Activated T-cell treated with anti-CD3 and anti-CD28 coated beads for 48 hours (primary cell): ENCODE measurements at regions not wholly inside any gene's neighbourhood (a gene's known extent, or its start where the extent isn't known, plus 50 kb on each side); places are given as distances from the start of the nearest gene placed in this dataset.
"Not testable (repeated sequence)": the region's sequence is repeated elsewhere in the genome, so short reads cannot be mapped to it uniquely, and the experiment has no call there.

Experiments used
- DNase-seq: peaks from one replicate; pipeline ENCODE4 v3.0.0-alpha.2; 2020; ENCODE audit warnings: low read depth

DNA sequence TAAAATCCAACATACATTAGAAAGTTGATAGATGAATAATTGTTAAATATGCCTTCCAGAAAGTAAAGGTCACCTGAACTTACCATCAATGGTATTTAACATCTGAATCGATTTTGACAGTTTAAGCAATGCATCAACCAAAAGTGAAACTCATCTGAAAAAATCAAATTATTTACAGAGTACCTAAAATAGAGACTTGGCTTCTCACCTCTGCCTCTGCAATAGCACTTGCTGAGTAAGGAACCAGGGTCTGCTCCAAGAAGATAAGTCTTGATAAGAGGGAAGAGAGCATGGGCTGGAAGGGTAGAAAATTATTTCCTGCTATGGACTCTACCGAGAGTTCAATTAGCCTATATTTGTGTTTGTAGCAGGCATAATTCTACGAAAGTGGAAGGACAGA, 868.3 kb downstream of the STIM2 start:
- DNase-seq, result no peak

DNA sequence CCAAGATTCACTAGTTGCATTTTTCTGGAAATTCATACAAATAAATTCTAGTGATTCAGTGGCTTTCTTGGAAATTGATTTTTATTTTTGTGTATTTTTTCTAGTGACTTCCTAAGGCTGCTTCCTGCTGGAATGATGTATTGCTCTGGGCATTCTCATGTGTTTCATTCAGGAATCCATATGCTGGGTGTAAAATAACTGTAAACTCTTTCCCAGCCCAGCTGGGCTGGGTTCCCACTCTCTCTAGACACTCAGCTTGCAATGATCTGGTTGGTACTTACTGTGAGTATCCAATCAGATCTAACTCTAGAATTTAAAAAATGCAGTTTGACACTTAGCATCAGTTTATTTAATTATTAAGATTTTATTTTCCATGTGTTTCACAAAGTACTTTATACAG, 882.2 kb downstream of the STIM2 start:
- no peak for DNase-seq

DNA sequence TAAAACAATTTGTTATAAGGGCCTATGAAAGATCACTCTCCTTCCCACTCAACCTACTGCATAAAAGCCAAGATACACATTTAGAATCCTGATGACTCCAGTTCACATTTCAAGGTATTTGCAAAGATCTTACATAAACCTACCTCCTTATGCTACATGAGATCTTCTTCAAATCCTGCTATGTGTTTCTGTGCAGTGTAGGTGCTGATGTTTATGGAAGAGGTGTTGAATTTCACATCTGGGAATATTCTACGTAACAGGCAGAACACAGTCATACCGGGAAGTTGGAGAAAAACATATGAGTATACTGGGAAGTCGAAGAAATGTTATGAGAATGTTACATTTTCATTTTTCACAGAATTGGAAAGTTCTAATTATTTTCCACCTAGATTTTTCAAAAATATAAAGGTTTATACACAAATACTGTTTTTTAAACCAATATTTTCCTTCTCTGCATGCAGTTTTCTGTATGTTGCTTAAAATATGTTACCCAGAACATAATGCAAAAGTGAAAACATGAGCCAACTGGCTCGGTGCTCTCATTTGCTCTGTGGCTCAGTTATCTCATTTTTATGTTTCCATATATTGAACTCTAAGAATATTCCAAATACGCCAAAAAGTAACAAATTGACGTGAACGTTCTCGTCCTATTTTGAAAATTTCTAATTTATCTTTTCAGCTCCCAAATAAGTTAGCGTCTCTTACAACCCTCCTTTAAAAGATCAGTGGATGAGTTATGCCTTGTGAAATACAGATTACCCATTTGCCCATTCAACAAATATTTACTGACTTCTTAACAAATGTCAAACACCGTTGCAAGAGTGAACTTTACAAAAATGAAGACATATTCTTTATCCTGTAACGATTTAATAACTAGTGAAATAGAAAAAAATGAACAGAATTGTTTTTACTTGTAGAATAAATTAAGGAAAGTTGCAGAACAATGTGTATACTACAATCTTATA, 899.3 kb downstream of the STIM2 start:
- no peak for DNase-seq

DNA sequence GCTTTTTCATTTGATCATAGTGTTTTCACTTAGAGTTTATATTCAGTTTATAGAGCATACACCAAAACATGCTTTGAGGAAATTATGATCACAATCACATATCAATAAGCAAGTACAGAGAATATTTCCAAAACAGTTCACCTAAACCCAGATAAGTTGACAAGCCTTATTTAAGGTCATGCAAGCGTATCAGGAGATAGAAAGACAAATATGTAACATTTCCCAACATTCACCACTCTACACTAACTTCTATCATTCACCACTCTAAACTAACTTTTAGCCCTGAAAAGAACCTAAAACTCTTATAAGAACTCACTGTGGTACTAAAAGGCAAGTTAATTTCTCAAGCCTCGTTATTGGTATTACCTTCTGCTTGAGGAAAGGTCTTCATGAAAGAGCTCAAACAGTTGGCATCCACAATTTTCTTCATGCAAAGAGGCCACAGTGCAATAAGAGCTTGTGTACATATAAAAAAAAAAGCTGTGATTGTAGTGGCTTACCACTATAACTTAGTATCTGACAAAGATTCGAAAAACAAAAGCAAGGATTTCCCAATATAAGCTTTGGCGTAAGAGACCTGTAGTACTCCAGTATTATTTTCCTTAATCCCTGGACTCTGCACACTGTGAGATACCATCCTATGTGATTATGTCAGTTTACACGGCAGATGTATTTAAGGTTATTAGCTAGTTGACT, 903.3 kb downstream of the STIM2 start:
- no peak for DNase-seq

DNA sequence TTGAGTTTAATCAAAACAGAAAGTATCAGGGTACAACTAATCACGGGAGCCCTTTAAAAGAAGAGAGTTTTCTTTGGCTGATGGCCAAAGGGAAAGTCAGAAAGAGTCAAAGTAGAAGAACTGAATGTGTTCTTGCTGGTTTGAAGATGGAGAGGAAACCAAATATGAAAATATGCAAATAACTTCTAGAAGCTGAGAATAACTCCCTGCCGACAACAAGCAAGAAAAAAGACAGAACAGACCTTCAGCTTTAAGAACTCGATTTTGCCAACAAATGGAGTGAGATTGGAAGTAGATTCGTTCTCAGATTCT, 903.8 kb downstream of the STIM2 start:
- DNase-seq, result no peak

DNA sequence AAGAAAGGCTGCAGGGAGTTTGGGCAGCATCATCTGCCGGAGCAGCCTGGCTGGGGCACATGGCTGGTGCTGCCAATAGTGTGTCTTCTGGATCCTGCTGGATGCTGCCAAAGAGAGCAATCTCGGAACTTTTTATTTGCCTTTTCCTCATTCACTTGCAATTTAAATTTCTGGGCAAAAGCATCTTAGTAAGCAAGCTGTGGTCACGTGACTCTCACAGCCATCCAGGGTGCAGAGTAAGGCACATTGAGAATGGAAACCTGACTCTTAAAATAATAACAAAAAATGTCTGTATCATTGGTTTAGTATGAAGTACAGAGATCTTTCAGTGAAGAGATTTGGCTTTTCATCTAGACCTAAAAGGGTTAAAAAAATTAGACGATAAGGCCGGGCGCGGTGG, 910.3 kb downstream of the STIM2 start:
- no peak for DNase-seq

DNA sequence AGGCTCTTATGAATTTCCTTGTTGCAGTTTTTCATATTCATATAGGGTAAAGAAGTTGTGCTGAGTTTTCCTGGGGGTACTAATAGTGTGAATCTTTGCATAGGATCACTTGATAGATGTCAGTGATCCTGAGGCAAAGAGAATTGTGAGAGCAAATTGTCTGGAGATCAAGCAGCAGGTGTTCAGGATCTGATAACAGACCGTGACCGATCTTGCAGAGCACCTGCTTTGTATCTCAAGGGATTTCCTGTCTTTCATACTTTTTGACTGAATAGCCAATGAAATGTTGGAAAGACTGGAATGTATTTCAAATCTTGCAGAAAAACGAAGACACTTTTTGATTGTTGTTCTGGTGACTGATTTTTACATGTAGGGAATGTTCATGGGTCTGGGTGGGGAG, 914.5 kb downstream of the STIM2 start:
- no peak for DNase-seq

DNA sequence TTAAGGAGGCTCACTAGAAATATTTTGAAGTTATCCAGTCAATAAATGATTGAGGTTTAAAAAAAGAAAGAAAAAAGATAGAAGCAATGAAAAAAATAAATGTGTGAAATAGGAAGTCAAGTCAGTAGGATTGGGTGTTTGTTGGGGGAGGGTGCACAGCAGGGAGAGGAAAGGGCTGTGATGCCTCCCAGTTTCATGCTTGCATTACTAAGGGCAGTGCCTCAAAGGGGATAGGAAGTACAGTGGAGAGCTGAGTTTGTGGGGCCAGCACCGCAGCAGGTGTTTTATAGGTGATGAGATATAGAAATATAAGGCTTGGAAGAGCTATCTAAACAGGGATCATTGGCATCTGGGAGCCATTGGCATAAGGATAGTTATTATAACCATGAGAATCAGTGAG, 919.2 kb downstream of the STIM2 start:
- DNase-seq, result no peak

DNA sequence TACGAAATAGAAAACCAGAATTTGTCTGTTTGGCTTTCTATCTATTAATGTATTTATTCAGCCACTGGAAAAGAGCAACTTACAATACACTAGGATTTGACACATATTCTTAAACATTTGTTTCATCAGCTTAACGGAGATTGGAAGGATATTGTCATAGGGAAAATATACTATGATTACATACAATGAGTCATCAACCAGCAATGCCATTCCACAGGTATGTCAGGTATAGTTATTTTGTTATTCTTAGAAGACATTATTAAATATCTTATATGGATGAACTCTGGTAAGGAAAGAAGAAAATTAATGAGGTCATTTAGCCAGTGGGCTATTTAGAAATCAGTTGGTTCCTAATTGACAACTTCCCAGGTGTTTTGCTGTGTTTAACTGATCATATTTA, 926.6 kb downstream of the STIM2 start:
- DNase-seq, result no peak

DNA sequence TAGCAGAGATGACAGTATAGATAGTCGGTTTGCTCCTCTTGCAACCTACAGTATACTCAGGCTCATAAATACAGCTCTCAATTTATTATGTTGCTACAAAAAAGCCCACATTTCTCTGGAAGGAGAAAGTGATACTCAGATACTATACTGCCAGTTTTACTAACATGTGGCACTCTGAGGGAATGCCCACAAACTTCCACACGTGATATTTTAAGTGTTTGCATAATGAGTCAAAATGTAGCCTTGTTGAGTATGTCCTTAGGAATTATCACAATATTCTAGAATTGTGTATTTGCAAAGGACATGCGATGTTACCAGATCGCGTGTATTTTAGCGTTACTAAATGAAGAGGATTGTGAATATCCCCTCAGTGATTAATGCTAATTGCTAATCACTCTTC, 929.1 kb downstream of the STIM2 start:
- no peak for DNase-seq

DNA sequence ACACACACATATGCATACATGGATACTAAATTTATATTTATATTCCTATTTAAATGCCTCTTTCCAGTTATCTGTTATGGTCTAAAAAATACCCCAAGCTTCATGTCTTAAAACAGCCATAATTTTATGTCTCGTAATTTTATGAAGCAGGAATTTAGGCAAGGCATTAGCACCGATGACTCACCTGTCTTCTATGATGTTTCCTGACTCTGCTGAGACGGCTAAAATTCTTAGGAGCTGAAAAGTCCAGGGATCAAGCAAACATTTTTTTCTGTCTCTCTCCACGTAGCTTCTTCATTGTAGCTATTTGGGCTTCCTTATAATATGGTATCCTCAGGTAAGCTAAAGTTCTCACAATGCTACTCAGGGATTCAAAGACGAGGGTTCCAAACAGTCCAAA, 930.3 kb downstream of the STIM2 start:
- DNase-seq, result no peak

DNA sequence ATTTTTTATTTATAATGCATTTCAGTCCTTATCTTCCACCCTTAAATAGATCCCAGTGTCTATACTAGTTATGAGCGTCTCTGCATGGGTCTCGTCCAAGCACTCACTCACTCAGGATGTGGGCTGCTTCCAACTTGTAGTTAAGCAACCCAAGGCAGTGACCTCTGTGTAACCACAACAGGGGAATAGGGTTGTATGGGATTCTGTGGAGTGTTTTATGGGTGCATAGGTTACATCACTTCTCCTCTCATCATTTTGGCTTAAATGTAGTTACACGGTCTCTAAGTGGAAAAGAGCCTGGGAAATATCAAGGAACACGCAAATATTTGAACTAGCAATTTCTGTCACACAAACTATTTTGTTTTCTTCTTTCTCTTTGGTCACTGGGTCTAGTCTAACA, 931.0 kb downstream of the STIM2 start:
- DNase-seq, result no peak

DNA sequence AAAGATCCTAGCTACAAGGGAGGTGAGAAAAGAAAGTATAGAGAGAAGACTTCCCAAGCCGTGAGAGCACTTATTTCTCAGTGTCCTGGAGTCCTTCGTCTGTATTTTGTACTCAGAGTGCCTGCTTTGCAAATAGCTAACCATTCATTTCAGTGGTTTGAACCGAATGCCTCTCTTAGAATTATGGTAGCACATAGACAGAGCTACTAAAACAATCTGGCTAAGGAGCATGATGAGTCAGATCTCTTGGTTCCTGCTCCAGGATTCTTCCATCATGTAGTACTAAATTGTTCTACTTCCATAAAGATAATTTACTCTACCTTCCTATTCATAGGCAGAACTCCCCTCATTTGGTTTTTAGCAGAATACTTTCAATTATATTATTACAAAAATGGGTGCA, 946.6 kb downstream of the STIM2 start:
- DNase-seq, result no peak

DNA sequence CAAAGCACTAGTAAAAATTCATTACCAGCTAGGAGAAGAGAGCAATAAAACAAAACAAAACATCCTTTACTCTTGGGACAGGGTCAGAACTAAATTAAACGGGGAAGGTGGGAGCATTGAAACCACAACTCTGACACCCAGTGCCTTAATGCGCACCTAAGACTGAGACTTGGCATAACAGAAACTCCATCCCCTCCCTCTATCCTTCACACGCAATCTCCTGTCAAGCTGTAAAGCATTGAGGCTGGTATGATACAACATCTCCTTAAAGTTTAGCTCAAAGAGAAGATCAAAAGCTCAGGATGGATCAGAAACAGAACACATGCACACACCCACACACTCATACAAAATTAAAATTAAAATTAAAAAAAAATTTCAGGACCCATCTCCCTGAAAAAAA, 951.3 kb downstream of the STIM2 start:
- DNase-seq, result no peak

DNA sequence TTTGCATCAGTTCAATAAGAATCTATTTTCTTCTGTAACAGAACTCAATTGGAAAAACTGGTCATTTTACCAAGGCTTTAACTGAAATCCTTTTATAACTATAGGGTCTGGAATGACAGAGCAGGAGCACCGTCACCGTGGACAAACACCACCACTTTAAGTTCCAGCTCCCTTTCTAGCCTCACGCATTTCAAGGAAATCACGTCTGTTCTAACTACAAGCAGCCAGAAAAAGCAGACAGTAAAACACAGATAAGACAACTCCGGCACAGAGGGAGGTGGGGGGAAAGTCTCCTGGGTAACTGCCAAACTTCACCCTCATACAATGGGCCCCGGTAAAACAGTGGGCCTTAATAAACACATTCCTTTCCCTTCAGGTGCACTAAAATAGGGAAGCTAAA, 952.6 kb downstream of the STIM2 start:
- not testable (repeated sequence) for DNase-seq

DNA sequence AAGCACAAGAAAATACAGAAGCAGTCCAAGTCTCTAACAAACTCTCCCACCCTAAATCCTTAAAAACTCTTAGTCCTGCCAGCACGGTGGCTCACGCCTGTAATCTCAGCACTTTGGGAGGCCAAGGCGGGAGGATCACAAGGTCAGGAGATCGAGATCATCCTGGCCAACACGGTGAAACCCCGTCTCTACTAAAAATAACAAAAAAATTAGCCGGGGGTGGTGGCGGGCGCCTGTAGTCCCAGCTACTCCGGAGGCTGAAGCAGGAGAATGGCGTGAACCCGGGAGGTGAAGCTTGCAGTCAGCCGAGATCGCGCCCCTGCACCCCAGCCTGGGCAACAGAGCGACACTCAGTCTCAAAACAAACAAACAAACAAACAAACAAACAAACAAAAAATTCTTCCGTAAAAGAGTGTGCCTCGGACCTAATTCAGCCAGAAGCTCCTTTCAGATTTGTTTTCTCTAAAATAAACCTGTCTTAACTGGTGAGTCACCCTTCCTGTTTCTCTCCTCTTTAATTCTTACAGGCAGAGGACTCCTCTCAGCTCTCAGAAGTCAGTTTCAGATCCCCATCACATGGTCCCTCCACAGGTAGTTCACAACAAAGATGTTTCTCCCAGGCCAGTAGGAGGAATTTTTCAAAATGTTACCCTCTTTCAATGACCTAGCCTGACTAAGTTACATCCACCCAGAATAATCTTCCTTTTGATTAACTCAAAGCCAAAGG, 953.2 kb downstream of the STIM2 start:
- not testable (repeated sequence) for DNase-seq

DNA sequence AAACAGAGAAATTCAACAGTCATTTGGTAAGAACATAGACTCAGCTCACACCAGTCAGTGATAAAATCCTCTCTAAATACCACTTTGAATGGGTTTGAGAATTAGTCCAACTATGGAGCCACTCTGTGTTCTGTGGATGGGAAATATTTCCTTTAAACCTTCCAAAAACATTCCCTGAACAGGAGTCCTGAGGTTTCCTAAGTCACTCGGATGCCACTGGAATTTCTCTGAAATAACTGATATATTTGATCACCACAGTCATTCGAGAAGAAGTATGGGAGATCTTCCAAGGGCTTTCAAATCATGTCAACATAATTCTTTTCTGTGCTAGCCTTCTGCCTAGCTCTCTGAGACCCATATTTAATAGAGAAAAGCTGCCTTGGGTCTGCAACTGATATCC, 958.6 kb downstream of the STIM2 start:
- no peak for DNase-seq

DNA sequence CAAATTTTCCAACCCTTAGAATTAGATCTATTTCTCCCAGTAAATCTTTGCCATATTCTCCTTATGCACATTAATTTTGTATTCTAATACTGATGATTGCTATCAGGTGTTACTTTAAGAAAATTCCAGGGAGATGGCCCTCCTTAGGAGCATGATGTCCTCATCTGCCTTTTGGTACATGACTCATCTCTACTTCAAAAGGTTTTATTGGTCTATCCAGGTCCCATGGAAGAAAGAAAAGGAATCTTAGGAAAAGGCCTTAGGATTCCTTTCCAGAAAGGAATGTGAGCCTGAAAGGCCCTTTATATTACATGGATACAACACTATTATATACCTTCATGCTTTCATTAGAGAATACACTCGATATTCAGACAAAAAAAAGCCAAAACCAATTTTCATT, 968.2 kb downstream of the STIM2 start:
- DNase-seq, result no peak

DNA sequence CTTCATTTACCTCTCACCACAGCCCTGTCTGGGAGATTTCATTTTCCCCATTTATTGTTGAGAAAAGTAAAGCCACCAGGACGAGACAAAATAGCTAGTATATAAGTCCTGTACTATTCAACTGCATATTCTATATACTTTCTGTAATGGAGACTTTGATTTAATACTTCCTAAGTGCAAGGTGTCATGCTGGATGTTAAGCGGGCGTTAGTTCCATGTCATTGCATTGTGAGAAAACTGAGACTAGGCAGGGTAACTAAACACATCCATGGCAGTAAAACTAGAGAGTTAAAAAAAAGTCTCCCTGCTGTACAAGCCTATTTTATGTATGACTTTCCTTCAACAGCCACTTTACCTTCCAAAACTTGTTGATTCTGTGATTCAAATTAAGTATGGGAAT, 969.6 kb downstream of the STIM2 start:
- DNase-seq, result no peak

DNA sequence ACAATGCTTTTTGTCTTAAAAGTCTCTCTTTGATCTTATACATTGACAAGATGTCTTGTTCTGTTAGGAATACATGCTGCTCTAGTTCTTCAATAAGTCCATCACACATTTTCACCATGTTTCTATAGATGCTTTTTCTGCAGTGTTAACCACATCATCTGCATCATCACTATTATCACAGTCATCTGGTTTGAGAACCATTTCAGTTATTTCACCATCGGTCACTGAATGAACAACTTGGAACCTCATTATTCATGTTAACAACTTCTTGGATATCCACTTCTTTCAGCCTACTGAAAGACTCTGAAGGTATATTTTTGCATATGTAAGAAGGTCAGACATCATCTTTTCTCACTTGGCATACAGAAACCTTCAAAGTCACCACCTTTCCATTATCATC, 975.2 kb downstream of the STIM2 start:
- DNase-seq, result no peak

DNA sequence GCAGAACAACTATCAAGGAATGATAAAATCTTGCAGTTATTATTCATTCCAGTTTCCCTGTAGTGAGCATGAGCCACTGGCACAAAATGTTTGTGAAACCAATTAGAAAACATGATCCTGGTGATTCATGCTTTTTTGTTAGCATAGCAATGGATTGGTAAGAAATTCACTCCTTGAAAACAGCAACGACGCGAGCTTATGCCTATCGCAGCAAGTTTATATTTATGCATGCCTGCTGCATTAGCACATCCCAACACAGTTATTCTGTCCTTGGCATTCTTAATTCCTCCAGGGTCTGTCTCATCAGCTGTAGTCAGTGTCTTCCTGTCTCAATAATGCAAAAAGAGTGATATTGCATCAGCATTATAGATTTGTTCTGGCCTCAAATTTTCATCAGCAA, 975.9 kb downstream of the STIM2 start:
- DNase-seq, result no peak

DNA sequence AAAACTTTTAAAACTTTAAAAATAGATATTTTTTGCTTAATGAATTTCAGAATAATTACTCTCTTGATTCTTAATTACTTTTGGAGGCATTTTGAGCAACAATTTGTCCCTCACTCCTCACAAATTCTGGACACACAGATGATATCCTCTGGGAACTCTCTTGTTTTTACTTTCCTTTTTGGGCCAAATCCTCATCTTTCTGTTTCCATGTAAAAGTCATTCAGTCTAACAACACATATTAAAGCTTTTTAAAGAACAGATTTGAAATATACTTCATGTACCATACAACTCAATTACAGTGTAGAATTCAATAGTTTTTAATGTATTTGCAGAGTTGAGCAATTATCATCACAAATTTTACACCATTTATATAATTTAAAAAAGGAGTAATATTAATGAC, 983.1 kb downstream of the STIM2 start:
- no peak for DNase-seq

DNA sequence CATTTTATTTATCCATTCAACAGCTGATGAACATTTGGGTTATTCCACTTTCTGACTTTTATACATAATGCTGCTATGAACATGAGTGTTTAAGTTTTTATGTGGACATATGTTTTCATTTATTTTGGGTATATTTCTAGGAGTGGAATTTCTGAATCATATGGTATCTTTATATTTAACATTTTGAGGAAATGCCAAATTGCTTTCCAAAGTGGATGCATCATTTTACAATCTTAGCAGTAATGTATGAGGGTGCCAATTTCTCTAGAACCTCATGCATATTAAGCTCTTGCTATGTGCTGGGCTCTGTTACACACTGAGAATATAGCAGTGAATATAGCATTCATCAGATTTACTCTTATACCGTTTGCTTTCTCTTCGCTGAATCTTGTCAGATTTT, 983.7 kb downstream of the STIM2 start:
- DNase-seq, result no peak
